Liver (tissue), 8 donors: ENCODE measurements at regions not wholly inside any gene's neighbourhood (a gene's known extent, or its start where the extent isn't known, plus 50 kb on each side); places are given as distances from the start of the nearest gene placed in this dataset.

Experiments used
- DNase-seq: peaks from one replicate; pipeline ENCODE4 v3.0.0-alpha.2; 2017; ENCODE audit warnings: low spot score
- H3K27ac ChIP-seq, 2 donors: one replicate each; pipeline ENCODE4 v1.7.0; 2013; ENCODE audit warnings: inconsistent platforms in 2 of 2, low read length in 2 of 2, control low read depth in 1 of 2, low read depth in 1 of 2, mild to moderate bottlenecking in 1 of 2
- H3K27me3 ChIP-seq, 4 donors: one replicate each; pipeline versions ENCODE4 v1.6.1 to v1.7.0; 2013; ENCODE audit warnings: low read length in 3 of 4, inconsistent platforms in 1 of 4, mild to moderate bottlenecking in 1 of 4, moderate library complexity in 1 of 4; ENCODE audit not compliant: control insufficient read depth in 4 of 4, insufficient read depth in 4 of 4
- H3K36me3 ChIP-seq, 4 donors: one replicate each; pipeline versions ENCODE4 v1.6.1 to v1.7.0; 2013; ENCODE audit warnings: low read length in 3 of 4, mild to moderate bottlenecking in 3 of 4, low read depth in 1 of 4, moderate library complexity in 1 of 4; ENCODE audit not compliant: control insufficient read depth in 4 of 4, insufficient read depth in 3 of 4
- H3K4me1 ChIP-seq, 4 donors: one replicate each; pipeline versions ENCODE4 v1.6.1 to v1.7.0; 2013; ENCODE audit warnings: low read length in 3 of 4, mild to moderate bottlenecking in 3 of 4, moderate library complexity in 1 of 4; ENCODE audit not compliant: control insufficient read depth in 4 of 4, insufficient read depth in 4 of 4
- H3K4me3 ChIP-seq, 3 donors: one replicate each; pipeline versions ENCODE4 v1.6.1 to v1.7.0; 2013; ENCODE audit warnings: low read length in 3 of 3, control low read depth in 1 of 3, low read depth in 1 of 3, mild to moderate bottlenecking in 1 of 3
- H3K9ac ChIP-seq, 2 donors: one replicate each; pipeline ENCODE4 v1.7.0; 2013; ENCODE audit warnings: low read length in 2 of 2, mild to moderate bottlenecking in 2 of 2, moderate library complexity in 2 of 2, control low read depth in 1 of 2, low read depth in 1 of 2
- H3K9me3 ChIP-seq, 4 donors: one replicate each; pipeline versions ENCODE4 v1.6.1 to v1.7.0; 2013; ENCODE audit warnings: low read length in 3 of 4; ENCODE audit not compliant: control insufficient read depth in 4 of 4
- ATF3 ChIP-seq: IDR thresholded peaks from 2 replicates; pipeline ENCODE4 v1.6.1; 2016; ENCODE audit warnings: antibody characterized with exemption
- CTCF ChIP-seq: fragments of 150-350 bp; IDR thresholded peaks from 2 replicates; pipeline ENCODE4 v1.5.1; 2017; ENCODE audit warnings: improper control_type of control experiment, low read depth, low read length; ENCODE audit not compliant: missing input control
- EGR1 ChIP-seq, 2 donors: IDR thresholded peaks; 2 replicates each; pipeline ENCODE4 v1.6.1; 2016 to 2018; ENCODE audit warnings: antibody characterized with exemption in 2 of 2, low read depth in 2 of 2
- FOXA1 ChIP-seq: IDR thresholded peaks from 2 replicates; pipeline ENCODE4 v1.6.1; 2016; ENCODE audit warnings: antibody characterized with exemption
- FOXA2 ChIP-seq: IDR thresholded peaks from 2 replicates; pipeline ENCODE4 v1.6.1; 2016; ENCODE audit warnings: antibody characterized with exemption
- GABPA ChIP-seq, 2 donors: IDR thresholded peaks in 1 of 2; conservative IDR thresholded peaks in 1 of 2; 2 replicates each; pipeline ENCODE4 v1.6.1; 2016; ENCODE audit warnings: antibody characterized with exemption in 2 of 2, mild to moderate bottlenecking in 1 of 2, moderate library complexity in 1 of 2
- HNF4A ChIP-seq, 2 donors: conservative IDR thresholded peaks; 2 replicates each; pipeline ENCODE4 v1.6.1; 2016; ENCODE audit warnings: antibody characterized with exemption in 2 of 2, mild to moderate bottlenecking in 2 of 2
- HNF4G ChIP-seq: IDR thresholded peaks from 2 replicates; pipeline ENCODE4 v1.6.1; 2016; ENCODE audit warnings: antibody characterized with exemption
- MAX ChIP-seq: IDR thresholded peaks from 2 replicates; pipeline ENCODE4 v1.6.1; 2016; ENCODE audit warnings: antibody characterized with exemption
- NR2F2 ChIP-seq: IDR thresholded peaks from 2 replicates; pipeline ENCODE4 v1.6.1; 2016; ENCODE audit warnings: antibody characterized with exemption
- RAD21 ChIP-seq, 2 donors: IDR thresholded peaks; 2 replicates each; pipeline ENCODE4 v1.6.1; 2016; ENCODE audit warnings: antibody characterized with exemption in 2 of 2, mild to moderate bottlenecking in 2 of 2
- RXRA ChIP-seq, 2 donors: IDR thresholded peaks; 2 replicates each; pipeline ENCODE4 v1.6.1; 2017 to 2018; ENCODE audit warnings: antibody characterized with exemption in 2 of 2, mild to moderate bottlenecking in 1 of 2
- SP1 ChIP-seq: IDR thresholded peaks from 2 replicates; pipeline ENCODE4 v1.6.1; 2018; ENCODE audit warnings: antibody characterized with exemption, mild to moderate bottlenecking
- TAF1 ChIP-seq: conservative IDR thresholded peaks from 2 replicates; pipeline ENCODE4 v1.6.1; 2016; ENCODE audit warnings: antibody characterized with exemption, mild to moderate bottlenecking
- YY1 ChIP-seq: IDR thresholded peaks from 2 replicates; pipeline ENCODE4 v1.6.1; 2016; ENCODE audit warnings: antibody characterized with exemption, mild to moderate bottlenecking
- ZBTB33 ChIP-seq: IDR thresholded peaks from 2 replicates; pipeline ENCODE4 v1.6.1; 2016; ENCODE audit warnings: antibody characterized with exemption
- WGBS: extraction: QIAGEN DNeasy Blood & Tissue Kit; methylation state at CpG from one replicate; pipeline ENCODE4 v1.1.7; 2013; 5-methylcytosine and 5-hydroxymethylcytosine counted together
- TF ChIP-seq, protein P1 (sequence below): IDR thresholded peaks from 2 replicates; pipeline ENCODE4 v1.6.1; 2016; ENCODE audit warnings: antibody characterized with exemption, mild to moderate bottlenecking
- donor health status: healthy.
- donor health status: healthy.
- donor health status: healthy.
- donor health status: healthy.
- donor health status: healthy.

- no peak for TF ChIP-seq EGR1 (IDR thresholded peaks at IDR 0.05; ENCODE audit: low read depth in 2 of 2)
- TF ChIP-seq NR2F2 = no peak
- TF ChIP-seq GABPA (IDR thresholded peaks at IDR 0.05 in 1 of 2, conservative IDR thresholded peaks at IDR 0.05 in 1 of 2) = no peak
- TF ChIP-seq, protein P1, sequence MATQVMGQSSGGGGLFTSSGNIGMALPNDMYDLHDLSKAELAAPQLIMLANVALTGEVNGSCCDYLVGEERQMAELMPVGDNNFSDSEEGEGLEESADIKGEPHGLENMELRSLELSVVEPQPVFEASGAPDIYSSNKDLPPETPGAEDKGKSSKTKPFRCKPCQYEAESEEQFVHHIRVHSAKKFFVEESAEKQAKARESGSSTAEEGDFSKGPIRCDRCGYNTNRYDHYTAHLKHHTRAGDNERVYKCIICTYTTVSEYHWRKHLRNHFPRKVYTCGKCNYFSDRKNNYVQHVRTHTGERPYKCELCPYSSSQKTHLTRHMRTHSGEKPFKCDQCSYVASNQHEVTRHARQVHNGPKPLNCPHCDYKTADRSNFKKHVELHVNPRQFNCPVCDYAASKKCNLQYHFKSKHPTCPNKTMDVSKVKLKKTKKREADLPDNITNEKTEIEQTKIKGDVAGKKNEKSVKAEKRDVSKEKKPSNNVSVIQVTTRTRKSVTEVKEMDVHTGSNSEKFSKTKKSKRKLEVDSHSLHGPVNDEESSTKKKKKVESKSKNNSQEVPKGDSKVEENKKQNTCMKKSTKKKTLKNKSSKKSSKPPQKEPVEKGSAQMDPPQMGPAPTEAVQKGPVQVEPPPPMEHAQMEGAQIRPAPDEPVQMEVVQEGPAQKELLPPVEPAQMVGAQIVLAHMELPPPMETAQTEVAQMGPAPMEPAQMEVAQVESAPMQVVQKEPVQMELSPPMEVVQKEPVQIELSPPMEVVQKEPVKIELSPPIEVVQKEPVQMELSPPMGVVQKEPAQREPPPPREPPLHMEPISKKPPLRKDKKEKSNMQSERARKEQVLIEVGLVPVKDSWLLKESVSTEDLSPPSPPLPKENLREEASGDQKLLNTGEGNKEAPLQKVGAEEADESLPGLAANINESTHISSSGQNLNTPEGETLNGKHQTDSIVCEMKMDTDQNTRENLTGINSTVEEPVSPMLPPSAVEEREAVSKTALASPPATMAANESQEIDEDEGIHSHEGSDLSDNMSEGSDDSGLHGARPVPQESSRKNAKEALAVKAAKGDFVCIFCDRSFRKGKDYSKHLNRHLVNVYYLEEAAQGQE = no peak
- TF ChIP-seq SP1 = no peak
- no peak for TF ChIP-seq HNF4G
- no peak for TF ChIP-seq MAX
- no peak for TF ChIP-seq TAF1
- no peak for TF ChIP-seq FOXA1
- TF ChIP-seq RAD21 (IDR thresholded peaks at IDR 0.05) = no peak
- no peak for TF ChIP-seq RXRA (IDR thresholded peaks at IDR 0.05)
- no peak for TF ChIP-seq ATF3
- no peak for TF ChIP-seq CTCF
- TF ChIP-seq YY1 = no peak
- WGBS = 84% methylated on average over 3 of the region's 3 CpGs
- no peak for DNase-seq
- no peaks in the 10 kb centered on the region for H3K4me1 ChIP-seq
- no peaks in the 10 kb centered on the region for H3K9me3 ChIP-seq
- H3K27me3 ChIP-seq = no peaks in the 10 kb centered on the region
- no peak overlapping the region for H3K27ac ChIP-seq
- H3K4me3 ChIP-seq = no peak overlapping the region
- H3K36me3 ChIP-seq = no peaks in the 10 kb centered on the region
- H3K9ac ChIP-seq = no peak overlapping the region
Observed at GRCh38 chr12:102592134-102592533, 111.8 kb upstream of the IGF1 start.

- H3K4me3 ChIP-seq = no peak overlapping the region
- H3K27ac ChIP-seq = no peak overlapping the region
- no peaks in the 10 kb centered on the region for H3K9me3 ChIP-seq
- no peak for DNase-seq
- no peaks in the 10 kb centered on the region for H3K4me1 ChIP-seq
- WGBS = 97% methylated on average over 1 of the region's 1 CpG
- H3K9ac ChIP-seq = no peak overlapping the region
- TF ChIP-seq ATF3 (no peak), YY1 (no peak), CTCF (no peak), EGR1 (IDR thresholded peaks at IDR 0.05; ENCODE audit: low read depth in 2 of 2) (no peak), RAD21 (IDR thresholded peaks at IDR 0.05) (no peak), SP1 (no peak), GABPA (IDR thresholded peaks at IDR 0.05 in 1 of 2, conservative IDR thresholded peaks at IDR 0.05 in 1 of 2) (no peak), ZBTB33 (no peak), TAF1 (no peak), RXRA (IDR thresholded peaks at IDR 0.05) (no peak), HNF4A (conservative IDR thresholded peaks at IDR 0.05) (no peak), FOXA1 (no peak), FOXA2 (no peak), HNF4G (no peak)
- TF ChIP-seq, protein P1 = no peak
- no peaks in the 10 kb centered on the region for H3K27me3 ChIP-seq
- H3K36me3 ChIP-seq = no peaks in the 10 kb centered on the region
Observed at GRCh38 chr12:102573237-102573636, 92.9 kb upstream of the IGF1 start.
